Activated T-cell treated with anti-CD3 and anti-CD28 coated beads, Interleukin-2, amount 50 U/mL, for 4 hours (primary cell): ENCODE measurements at regions not wholly inside any gene's neighbourhood (a gene's known extent, or its start where the extent isn't known, plus 50 kb on each side); places are given as distances from the start of the nearest gene placed in this dataset.

Experiments used
- ATAC-seq, 2 donors: fragments of 200-7000 bp; cut with Tn5 transposase; one replicate each; pipeline ENCODE4 v1.10.0; 2021
- DNase-seq: peaks from one replicate; pipeline ENCODE4 v3.0.0-alpha.2; 2020
- H3K27me3 Mint-ChIP-seq: one replicate; pipeline ENCODE4 v1.8.0; 2021; ENCODE audit warnings: low read depth, mixed read lengths
- H3K36me3 Mint-ChIP-seq: one replicate; pipeline ENCODE4 v1.8.0; 2022; ENCODE audit warnings: mixed read lengths; ENCODE audit not compliant: insufficient read depth
- H3K4me1 Mint-ChIP-seq: one replicate; pipeline ENCODE4 v1.8.0; 2021; ENCODE audit warnings: low read depth, mixed read lengths
- H3K4me3 Mint-ChIP-seq: one replicate; pipeline ENCODE4 v1.8.0; 2021; ENCODE audit warnings: mild to moderate bottlenecking, moderate library complexity, mixed read lengths
- H3K9me3 Mint-ChIP-seq: one replicate; pipeline ENCODE4 v1.8.0; 2021; ENCODE audit warnings: mixed read lengths

DNA sequence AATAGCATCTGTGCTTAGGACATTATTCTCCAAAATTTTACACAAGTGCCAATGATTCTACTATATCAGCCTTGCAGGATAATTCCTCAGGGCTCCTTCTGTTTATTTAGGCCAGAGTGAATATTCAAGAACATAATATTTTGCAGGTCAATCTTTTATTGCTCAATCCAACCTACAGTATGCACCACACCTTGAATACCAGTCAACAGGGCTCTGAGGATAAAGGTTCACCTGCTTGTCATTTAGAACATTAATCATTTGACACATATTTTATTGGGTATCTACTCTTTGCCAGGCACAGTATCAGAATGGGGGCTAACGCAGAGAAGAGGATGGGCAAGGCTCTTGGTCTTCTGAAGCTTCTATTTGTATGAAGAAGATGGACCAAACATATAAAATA is 66.2 kb upstream of the SHISA3 start:
- ATAC-seq (no peak), DNase-seq (no peak)
- H3K36me3 Mint-ChIP-seq, result no peaks in the 10 kb centered on the region
- H3K4me1 Mint-ChIP-seq, result no peaks in the 10 kb centered on the region
- no peaks in the 10 kb centered on the region for H3K9me3 Mint-ChIP-seq
- no peak overlapping the region for H3K4me3 Mint-ChIP-seq
- H3K27me3 Mint-ChIP-seq, result peaks cover 2% of the 10 kb centered on the region

DNA sequence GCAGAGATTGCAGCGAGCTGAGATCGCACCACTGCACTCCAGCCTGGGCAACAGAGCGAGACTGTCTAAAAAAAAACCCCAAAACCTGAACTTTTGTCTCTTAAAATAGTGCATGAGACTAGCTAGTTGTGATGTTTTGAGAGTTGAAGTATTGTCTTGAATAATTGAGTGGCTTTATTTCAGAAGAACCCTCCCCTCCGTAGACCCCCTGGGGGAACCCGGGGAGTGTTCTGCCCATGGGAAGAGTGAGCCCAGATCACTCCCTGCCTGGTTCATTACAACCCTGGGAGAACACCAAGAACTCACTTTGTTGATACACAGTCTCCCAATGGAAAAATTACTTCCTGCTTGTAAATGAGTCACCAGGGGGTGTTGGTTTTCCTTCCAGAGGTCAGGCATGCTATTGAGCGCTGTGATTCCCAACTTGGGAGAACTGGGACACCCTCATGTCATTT is 65.3 kb upstream of the SHISA3 start:
- no peak for ATAC-seq
- H3K9me3 Mint-ChIP-seq, result no peaks in the 10 kb centered on the region
- peaks cover 2% of the 10 kb centered on the region for H3K27me3 Mint-ChIP-seq
- no peak for DNase-seq
- H3K4me1 Mint-ChIP-seq, result no peaks in the 10 kb centered on the region
- no peaks in the 10 kb centered on the region for H3K36me3 Mint-ChIP-seq
- no peak overlapping the region for H3K4me3 Mint-ChIP-seq

DNA sequence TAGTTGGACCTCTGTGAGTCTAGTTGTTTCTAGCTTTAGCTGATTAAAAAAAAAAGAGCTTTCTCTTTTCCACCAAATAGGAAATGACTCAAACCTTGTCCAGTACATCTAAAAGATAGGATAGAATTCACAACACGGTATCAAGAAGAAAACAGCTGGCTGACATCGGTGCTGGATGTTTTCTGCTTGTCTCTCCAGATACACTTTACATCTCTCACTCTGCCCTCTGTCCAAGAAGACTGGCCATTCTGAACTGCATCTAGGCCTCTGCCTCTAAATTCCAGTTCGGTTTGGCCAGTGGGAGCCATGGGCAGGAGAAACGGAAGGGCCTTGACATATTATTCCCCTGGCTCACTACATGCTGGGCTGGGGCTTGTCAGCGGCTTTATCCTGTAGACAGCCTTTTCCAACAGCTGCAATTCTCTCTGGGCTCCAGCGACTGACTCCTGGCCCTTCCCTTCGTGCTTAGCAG is 57.3 kb upstream of the SHISA3 start:
- Mint-ChIP-seq H3K36me3 (no peaks in the 10 kb centered on the region), H3K4me1 (no peaks in the 10 kb centered on the region), H3K9me3 (no peaks in the 10 kb centered on the region), H3K27me3 (peaks cover 2% of the 10 kb centered on the region), H3K4me3 (no peak overlapping the region)
- ATAC-seq (no peak), DNase-seq (no peak)

DNA sequence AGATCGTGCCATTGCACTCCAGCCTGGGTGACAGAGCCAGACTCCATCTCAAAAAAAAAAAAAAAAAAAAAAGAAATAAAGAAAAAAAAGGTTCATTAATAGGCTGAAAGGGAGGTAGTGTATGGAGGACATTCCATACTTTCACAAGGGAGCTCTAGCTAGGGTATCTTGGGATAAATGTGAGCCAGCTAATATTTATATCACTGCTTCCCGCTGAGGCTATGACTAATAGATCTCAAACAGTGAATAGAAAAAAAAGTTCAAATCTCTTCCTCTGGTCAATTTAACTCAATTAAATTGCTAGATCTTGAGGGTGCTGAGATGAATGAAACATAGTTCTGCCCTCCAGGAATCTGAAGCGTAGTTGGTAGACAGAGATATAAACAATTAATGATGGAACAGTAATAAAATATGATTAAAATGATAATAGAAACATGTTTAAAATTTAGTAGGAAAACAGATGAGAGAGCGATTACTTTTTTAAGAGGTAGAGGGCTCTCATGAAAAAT is 55.7 kb upstream of the SHISA3 start:
- Mint-ChIP-seq H3K27me3 (peaks cover 2% of the 10 kb centered on the region), H3K4me1 (no peaks in the 10 kb centered on the region), H3K4me3 (no peak overlapping the region), H3K36me3 (no peaks in the 10 kb centered on the region), H3K9me3 (no peaks in the 10 kb centered on the region)
- no peak for ATAC-seq
- DNase-seq, result no peak

DNA sequence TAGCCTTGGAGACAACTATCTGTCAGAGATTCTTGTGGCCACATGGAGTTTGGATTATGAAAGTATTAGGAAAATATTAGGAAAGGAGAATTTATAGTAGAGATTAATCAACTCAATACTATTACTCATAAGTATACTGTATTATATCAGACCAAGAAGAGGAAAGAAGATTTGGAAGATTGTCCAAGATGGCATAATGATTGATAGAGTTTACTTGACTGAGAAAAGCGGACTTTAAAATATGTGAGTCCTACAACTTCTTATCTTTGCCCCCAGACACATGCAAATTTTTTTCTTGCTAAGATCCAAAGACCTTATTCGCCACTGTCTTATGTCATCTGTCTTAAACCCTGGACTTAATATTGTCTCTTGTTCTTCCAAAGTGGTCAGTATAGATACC is 54.8 kb upstream of the SHISA3 start:
- no peak for ATAC-seq
- no peak overlapping the region for H3K4me3 Mint-ChIP-seq
- H3K9me3 Mint-ChIP-seq, result no peaks in the 10 kb centered on the region
- no peak for DNase-seq
- H3K27me3 Mint-ChIP-seq, result peaks cover 2% of the 10 kb centered on the region
- no peaks in the 10 kb centered on the region for H3K4me1 Mint-ChIP-seq
- no peaks in the 10 kb centered on the region for H3K36me3 Mint-ChIP-seq

DNA sequence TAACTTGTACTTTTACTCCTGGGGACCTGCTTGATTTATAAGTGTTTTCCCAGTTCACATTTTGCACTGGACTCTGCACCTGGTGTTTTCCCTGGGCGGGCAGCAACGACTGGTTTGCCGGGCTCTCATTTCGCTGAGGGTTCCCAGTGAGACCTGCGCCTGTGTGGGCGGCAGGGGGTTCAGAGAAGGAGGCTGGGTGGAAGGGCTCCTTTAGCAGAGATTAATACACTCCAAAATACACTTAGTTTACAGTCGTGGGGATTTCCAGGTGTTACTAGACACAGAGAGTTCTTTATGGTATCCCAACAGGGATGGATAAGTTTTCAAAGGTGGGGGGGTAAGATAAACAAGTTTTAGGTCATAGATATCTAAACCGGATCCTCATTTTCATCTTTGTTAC is 53.0 kb upstream of the SHISA3 start:
- DNase-seq, result no peak
- H3K9me3 Mint-ChIP-seq, result no peaks in the 10 kb centered on the region
- peaks cover 2% of the 10 kb centered on the region for H3K27me3 Mint-ChIP-seq
- H3K36me3 Mint-ChIP-seq, result no peaks in the 10 kb centered on the region
- ATAC-seq, result no peak
- no peaks in the 10 kb centered on the region for H3K4me1 Mint-ChIP-seq
- H3K4me3 Mint-ChIP-seq, result no peak overlapping the region

DNA sequence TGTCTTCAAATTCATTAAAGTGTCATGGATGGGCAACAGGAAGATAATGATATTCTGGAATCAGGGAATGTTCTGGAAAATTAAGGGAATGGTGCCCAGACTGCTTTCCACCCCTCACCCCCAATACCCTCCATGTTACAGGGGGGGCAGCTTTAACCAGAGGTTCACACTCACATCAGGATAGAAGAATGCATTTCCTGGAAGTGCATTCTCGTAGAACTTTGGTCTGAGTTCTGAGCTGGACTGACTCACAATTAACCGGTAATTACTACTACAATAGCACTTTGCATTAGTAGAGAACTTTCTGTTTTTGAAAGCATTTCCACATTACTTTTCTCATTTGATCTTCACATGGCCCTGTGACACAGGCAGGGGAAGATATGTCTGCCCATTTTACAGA is 52.5 kb upstream of the SHISA3 start:
- DNase-seq (no peak), ATAC-seq (no peak)
- H3K27me3 Mint-ChIP-seq, result peaks cover 2% of the 10 kb centered on the region
- no peaks in the 10 kb centered on the region for H3K36me3 Mint-ChIP-seq
- no peak overlapping the region for H3K4me3 Mint-ChIP-seq
- H3K4me1 Mint-ChIP-seq, result no peaks in the 10 kb centered on the region
- H3K9me3 Mint-ChIP-seq, result no peaks in the 10 kb centered on the region

DNA sequence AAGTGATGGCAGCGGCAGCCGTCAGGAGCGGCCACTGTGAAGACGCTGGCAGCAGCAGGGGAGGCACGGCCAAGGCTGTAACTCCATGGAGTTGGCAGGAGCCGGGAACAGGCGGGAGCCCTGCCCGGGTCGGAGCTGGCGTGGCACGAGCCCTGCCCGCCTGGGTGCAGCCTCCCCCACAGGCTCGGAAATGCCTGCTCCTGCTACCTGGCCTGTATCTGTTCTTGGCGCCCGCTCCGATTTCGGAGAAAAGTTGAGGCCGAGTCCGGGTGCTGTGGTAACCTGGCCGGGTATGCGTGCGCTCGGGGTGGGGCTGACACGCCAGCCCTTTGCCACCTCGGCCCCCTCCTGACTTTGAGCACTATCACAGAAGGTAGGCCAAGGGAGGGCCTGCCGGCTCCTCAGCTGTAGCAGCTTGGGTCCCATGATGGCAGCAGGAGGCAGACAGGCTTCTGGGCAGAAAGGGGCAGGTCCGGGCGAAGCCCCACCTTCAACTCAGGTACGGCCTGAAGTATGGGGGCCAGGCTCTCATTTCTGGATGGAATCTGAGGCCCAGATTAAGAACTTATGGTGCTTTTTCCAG is 51.2 kb upstream of the SHISA3 start:
- Mint-ChIP-seq H3K9me3 (no peaks in the 10 kb centered on the region), H3K36me3 (no peaks in the 10 kb centered on the region), H3K27me3 (no peaks in the 10 kb centered on the region), H3K4me3 (no peak overlapping the region), H3K4me1 (no peaks in the 10 kb centered on the region)
- ATAC-seq (no peak), DNase-seq (no peak)

DNA sequence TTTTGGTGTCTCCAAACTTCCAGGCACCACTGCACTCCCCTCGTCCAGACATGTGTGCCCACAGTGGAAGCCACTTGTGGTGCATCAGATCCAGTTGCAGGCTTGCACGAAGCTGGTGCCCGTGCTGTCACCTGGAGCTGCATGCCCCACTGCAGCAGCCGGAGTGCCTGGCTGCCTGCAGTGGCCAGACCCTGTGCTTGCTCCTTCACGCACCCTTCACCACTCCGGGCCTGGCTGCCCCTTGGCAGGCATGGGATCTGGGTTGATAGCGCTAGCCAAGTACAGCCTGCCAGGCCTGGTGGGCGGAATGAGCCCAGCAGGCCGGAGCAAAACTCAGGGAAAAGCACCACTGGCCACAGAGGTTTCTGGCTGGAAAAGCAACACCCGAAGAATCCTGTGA is 50.2 kb upstream of the SHISA3 start:
- H3K27me3 Mint-ChIP-seq, result no peaks in the 10 kb centered on the region
- H3K4me1 Mint-ChIP-seq, result no peaks in the 10 kb centered on the region
- DNase-seq (no peak), ATAC-seq (no peak)
- H3K9me3 Mint-ChIP-seq, result no peaks in the 10 kb centered on the region
- H3K36me3 Mint-ChIP-seq, result no peaks in the 10 kb centered on the region
- no peak overlapping the region for H3K4me3 Mint-ChIP-seq
